ENCODE measurements at regions not wholly inside any gene's neighbourhood (a gene's known extent, or its start where the extent isn't known, plus 50 kb on each side); places are given as distances from the start of the nearest gene placed in this dataset.
"Not testable (repeated sequence)": the region's sequence is repeated elsewhere in the genome, so short reads cannot be mapped to it uniquely, and the experiment has no call there.

DNA sequence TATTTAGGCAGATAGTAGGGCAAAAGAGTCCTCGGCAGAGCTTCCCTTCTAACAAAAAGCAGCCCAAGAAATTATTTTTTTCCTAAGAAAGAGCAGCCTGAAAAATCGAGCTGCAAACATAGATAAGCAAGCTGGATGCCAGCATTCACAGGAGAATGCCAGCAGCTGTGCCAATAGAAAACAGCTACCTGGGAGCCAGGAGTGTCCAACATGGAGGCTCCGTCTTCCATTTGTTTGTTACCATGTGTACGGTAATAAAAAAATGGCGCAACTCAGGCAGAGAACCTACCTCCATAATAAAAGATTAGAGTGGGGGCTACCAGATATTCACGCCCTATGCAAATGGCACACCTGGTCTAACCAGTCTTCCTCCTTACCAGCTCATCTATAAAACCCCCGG, 77.6 kb upstream of the IPO5 start:
- DNase-seq (ENCODE audit: low read depth) = no peak

DNA sequence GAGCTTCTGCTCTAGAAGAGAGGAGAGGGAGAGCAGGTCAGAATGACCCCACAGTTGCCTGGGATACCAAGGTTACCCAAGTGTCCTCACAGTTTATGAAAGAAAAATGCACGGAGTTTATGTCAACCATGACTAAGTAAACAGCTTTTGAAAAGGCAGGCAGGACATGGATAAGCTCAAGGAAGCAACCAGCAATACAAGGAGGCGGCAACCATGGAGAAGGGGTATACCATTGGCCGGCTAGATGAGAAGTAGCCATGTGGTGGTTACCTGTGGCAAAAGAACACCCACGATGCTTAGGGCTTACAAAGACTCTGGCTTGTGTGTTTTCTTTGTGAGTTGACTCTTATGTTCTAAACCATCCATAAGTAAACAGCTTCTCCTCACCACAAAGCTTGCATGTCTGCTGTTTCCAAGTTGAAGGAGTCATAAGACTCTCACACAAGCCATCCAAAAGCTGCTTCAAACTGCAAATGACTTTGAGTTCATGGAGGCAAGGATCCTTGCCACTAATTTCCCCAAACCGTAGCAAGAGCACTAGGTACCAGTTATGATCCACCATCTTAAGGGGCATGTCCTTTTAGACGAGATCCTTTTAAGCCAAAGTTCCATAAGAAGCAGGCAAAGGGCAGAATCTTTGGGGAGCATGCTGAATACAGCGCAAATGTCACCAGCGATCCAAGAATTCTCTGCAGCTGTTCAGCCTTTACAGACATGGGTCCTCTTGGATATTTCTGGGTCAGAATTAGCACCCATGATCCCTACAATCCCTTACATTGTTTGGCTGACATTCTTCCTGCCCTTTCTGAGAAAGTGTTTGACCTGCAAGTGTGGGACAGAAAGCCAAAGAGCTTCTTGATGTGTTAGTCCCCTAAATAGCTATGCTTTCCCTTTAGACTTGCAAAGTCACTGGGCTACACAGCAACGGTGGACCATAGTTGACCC, 74.8 kb upstream of the IPO5 start:
- DNase-seq (ENCODE audit: low read depth) = no peak

DNA sequence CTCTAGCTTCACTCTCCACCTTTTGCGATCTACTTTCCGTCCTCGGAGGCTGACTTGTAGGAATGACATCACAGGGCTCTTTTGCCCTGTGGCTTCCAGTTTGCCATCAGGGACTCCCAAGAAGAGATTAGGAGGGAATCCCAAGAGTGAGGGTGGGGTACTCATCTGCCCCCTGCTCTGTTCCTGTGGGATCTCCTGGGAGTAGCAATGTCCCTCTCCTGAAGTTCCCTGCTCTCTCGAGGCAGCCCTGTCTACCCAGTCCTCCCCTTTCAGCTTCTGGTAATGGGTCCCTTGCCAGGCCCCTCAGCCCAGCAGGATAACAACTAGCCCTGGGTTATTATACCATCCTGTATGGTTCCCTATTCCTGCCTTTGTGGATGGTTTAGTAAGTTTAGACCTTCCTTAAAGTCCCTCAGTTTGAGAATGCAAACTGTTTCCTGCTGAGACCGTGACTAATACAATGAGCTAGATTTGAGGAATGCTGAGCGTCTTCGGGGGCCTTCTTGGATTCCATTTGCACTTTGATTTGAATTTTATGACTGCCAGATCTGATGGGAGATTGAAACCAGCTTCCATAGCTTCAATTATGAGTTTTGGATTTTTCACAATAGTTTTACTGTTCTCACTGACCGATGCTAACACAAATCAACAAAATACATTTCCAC, 73.7 kb upstream of the IPO5 start:
- peak; percentile 58 for DNase-seq (ENCODE audit: low read depth)

- DNase-seq (ENCODE audit: low read depth) = no peak
These were observed 73.2 kb upstream of the IPO5 start for GRCh38 chr13:97880311-97880675.

DNA sequence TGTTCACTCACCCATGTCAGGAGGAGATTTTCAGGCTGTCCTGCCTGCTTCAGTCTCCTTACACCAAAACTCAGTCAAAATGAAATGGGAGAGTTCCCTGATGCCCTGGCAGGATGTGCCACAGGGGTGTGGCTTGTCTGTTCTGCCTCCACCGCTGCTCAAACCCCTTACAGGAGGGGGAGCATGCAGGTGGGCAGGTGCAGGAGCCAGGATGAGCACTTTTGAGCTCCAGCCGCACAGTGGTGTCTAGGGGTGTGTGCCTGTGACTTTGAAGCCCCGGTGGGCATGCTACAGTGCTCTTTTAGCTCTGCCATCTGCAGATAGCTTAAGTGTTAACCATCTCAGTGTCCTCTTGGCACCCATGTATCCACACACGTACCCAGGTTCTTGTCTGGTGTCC, 71.9 kb upstream of the IPO5 start:
- no peak for DNase-seq (ENCODE audit: low read depth)

DNA sequence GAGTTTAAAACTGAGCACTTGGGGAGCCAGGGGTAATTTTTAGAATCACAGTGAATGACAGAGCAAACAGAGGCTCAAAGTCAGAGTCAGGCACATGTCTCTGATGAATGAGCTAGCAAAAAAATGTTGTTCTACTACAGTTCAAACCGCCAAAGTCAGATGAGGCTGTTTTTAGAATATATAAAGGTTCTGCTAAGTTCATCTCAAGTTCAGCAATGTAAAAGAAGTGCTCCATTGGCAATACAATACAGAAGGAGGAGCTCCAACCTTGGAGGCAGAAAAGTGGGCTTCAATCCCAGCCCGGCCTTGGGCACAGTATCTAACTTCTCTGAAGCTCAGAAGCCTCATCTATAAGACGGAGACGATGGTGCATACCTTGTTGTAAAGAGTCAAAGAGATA, 70.1 kb upstream of the IPO5 start:
- no peak for DNase-seq (ENCODE audit: low read depth)

DNA sequence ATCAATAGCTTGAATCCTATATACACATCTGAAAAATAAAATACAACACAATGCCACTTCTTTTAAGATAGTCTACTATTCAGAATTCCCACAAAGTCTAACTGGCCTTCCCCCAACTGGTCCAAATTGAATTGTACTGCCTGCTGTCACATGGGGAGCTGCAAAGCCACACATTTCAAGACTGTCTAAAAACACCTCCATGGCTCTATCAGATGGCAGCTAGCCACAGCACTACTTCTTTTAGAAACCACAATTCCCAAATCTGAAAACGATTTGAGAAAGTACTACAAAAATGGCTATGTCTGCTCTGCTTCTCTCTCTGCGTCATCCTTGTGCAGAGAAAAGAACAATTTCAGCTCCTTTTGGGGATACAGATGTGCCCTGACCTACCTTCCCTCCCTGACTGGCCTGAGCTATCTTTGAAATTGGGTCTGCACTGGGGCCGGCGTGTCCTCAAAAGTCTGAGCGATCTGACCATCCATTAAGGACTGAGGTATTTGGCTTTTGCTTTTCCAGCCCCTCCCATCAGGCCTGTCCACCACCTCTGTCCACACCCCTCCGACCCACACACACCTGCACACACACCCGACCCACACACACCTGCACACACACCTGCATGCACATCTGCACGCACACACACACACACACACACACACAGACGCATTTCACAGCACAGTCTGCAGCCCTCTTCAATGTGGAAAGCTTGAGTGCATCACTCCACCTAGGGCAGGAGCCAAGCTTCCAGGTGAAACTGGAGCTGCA, 68.6 kb upstream of the IPO5 start:
- no peak for DNase-seq (ENCODE audit: low read depth)

- DNase-seq (ENCODE audit: low read depth) = no peak
These were observed 67.8 kb upstream of the IPO5 start for GRCh38 chr13:97885641-97886040.

DNA sequence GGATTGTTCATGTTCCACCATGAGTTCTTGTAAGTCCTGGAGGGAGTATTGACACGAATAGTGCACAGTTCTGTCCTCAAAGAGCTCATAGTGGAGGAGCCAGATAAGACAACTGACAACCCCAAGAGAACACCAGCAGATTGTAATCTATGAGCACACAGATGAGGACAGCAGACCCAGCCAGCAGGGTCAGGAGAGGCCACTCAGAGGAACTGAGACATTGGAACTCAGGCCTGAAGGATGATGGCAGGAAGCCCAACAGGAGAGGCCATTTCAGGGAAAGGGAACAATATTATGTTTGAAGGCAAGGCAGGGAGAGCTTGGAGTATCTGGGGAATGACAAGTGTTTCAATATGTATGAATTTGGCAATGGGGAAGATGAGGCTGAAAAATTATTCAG, 63.7 kb upstream of the IPO5 start:
- no peak for DNase-seq (ENCODE audit: low read depth)

- DNase-seq (ENCODE audit: low read depth) = no peak
These were observed 62.9 kb upstream of the IPO5 start for GRCh38 chr13:97890573-97890972.

DNA sequence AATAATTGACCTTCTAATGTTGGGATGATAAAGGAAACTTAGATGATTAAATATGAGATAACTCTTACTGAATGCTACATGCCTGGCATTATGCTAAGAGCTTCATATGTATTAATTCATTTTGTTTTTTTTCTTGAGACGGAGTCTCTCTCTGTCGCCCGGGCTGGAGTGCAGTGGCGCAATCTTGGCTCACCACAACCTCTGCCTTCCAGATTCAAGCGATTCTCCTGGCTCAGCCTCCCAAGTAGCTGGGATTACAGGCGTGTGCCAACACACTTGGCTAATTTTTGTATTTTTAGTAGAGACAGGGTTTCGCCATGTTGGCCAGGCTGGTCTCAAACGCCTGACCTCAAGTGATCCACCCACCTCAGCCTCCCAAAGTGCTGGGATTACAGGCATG, 61.5 kb upstream of the IPO5 start:
- not testable (repeated sequence) for DNase-seq (ENCODE audit: low read depth)

DNA sequence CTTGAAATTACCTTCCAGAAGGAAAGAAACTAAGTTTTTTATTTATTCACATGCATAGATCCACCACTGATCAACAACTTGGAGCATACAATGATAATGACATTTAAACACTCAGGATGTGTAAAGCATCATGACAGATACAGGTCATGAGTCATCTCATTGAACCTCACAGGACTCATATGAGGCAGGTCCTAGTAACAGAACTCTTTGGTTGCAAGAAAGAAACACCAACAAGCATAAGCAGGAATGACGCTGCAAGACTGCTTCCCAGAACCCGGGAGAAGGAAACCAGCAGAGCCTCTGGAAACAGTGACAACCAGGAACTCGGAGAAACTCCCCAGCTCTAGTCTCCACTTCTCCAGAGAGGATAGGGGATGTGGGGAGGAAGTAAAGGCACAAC, 60.8 kb upstream of the IPO5 start:
- peak; percentile 53 for DNase-seq (ENCODE audit: low read depth)

GRCh38 chr13:97895383-97895782, 58.1 kb upstream of the IPO5 start:
- no peak for DNase-seq (ENCODE audit: low read depth)

DNA sequence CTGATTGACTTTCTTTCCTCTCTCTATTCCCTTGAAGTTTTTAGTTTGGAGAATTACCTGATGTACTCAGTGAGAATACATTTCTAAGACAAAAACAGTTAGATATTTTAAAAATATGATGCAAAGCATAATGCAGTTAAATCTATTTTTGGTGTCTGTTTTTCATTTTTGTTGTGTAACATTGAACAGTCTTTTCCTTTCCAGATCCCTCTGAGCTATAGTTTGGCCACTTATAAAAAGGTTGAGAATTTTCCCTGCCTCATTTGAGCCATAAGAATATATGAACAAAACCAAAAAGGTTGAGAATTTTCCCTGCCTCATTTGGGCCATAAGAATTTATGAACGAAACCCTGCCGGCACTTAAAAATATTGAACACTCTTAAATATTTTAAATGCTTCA, 57.0 kb upstream of the IPO5 start:
- DNase-seq (ENCODE audit: low read depth) = no peak

GRCh38 chr13:97901716-97902115, 51.8 kb upstream of the IPO5 start:
- DNase-seq (ENCODE audit: low read depth) = no peak

Measured in amniotic epithelial cell (primary cell).